ENCODE measurements at regions not wholly inside any gene's neighbourhood (a gene's known extent, or its start where the extent isn't known, plus 50 kb on each side); places are given as distances from the start of the nearest gene placed in this dataset.
"Not testable (repeated sequence)": the region's sequence is repeated elsewhere in the genome, so short reads cannot be mapped to it uniquely, and the experiment has no call there.

DNA sequence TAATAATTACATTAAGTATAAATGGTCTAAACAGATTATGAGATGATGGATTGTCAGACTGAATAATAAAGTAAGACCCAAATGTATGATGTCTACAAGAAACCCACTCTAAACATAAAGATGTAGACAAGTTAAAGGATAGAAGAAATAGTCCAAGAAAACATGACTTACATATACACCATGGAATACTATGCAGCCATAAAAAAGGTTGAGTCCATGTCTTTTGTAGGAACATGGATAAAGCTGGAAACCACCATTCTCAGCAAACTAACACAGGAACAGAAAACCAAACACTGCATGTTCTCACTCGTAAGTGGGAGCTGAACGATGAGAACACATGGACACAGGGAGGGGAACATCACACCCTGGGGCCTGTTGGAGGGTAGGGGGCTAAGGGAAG lies 202.2 kb downstream of the ACTR3B start:
- H2BK15ac ChIP-seq (ENCODE audit: low read length); H3K4me3 ChIP-seq (ENCODE audit: low read length in 2 of 2): not testable (repeated sequence)

GRCh38 chr7:152966189-152966588 lies 206.6 kb downstream of the ACTR3B start:
- Histone ChIP-seq H3K9me3 (replicated peaks in 1 of 2; ENCODE audit: control insufficient read depth in 2 of 2, insufficient read depth in 1 of 2, low read depth in 1 of 2, low read length in 2 of 2) (peaks cover 4 to 7% of the 10 kb centered on the region in 2 donors), H2BK5ac (ENCODE audit: low read length) (no peak overlapping the region), H3K79me1 (ENCODE audit: low read depth, low read length) (no peaks in the 10 kb centered on the region), H2AFZ (ENCODE audit: low read length) (no peak overlapping the region), H3K4me1 (ENCODE audit: control insufficient read depth in 2 of 2, insufficient read depth in 1 of 2, low read depth in 1 of 2, low read length in 2 of 2) (no peaks in the 10 kb centered on the region), H2BK15ac (ENCODE audit: low read length) (no peak overlapping the region), H3K27me3 (ENCODE audit: control insufficient read depth in 3 of 3, insufficient read depth in 3 of 3, low read depth in 1 of 3, low read length in 3 of 3) (no peaks in the 10 kb centered on the region), H4K91ac (ENCODE audit: low read depth, low read length, poor library complexity) (no peak overlapping the region), H3K9ac (ENCODE audit: low read depth, low read length, poor library complexity) (no peak overlapping the region), H3K27ac (replicated peaks; ENCODE audit: low read length) (no peak overlapping the region), H3K36me3 (replicated peaks in 1 of 2; ENCODE audit: control insufficient read depth in 2 of 2, insufficient read depth in 2 of 2, low read length in 2 of 2) (no peaks in the 10 kb centered on the region), H2AK5ac (ENCODE audit: low read depth, low read length) (no peak overlapping the region), H3K4me3 (ENCODE audit: low read length in 2 of 2) (no peak overlapping the region), H3K14ac (ENCODE audit: low read length) (no peak overlapping the region), H3K18ac (ENCODE audit: low read length) (no peak overlapping the region), H3K23ac (ENCODE audit: low read depth, low read length, poor library complexity) (no peak overlapping the region), H2BK120ac (ENCODE audit: low read depth, low read length) (no peak overlapping the region), H4K8ac (ENCODE audit: low read depth, low read length) (no peak overlapping the region), H2BK12ac (ENCODE audit: low read length) (no peak overlapping the region), H3K4ac (ENCODE audit: low read length) (no peak overlapping the region), H3K4me2 (ENCODE audit: insufficient read depth, low read length, poor library complexity, severe bottlenecking) (no peak overlapping the region)
- no CpG with 5 or more reads among the region's 5 CpGs for WGBS, 2 donors (ENCODE audit: extremely low coverage in 2 of 2, insufficient read length in 2 of 2, insufficient replicate concordance in 1 of 2)
- no peak for DNase-seq (ENCODE audit: low spot score)

More for the DNA sequence above, 202.2 kb downstream of the ACTR3B start:
- not testable (repeated sequence) for H3K4me1 ChIP-seq (ENCODE audit: control insufficient read depth in 2 of 2, insufficient read depth in 1 of 2, low read depth in 1 of 2, low read length in 2 of 2); H3K79me1 ChIP-seq (ENCODE audit: low read depth, low read length); H3K14ac ChIP-seq (ENCODE audit: low read length); H2AK5ac ChIP-seq (ENCODE audit: low read depth, low read length); H2BK120ac ChIP-seq (ENCODE audit: low read depth, low read length); H3K18ac ChIP-seq (ENCODE audit: low read length); H3K36me3 ChIP-seq (replicated peaks in 1 of 2; ENCODE audit: control insufficient read depth in 2 of 2, insufficient read depth in 2 of 2, low read length in 2 of 2); H3K27me3 ChIP-seq (ENCODE audit: control insufficient read depth in 3 of 3, insufficient read depth in 3 of 3, low read depth in 1 of 3, low read length in 3 of 3); H3K23ac ChIP-seq (ENCODE audit: low read depth, low read length, poor library complexity); H2BK5ac ChIP-seq (ENCODE audit: low read length); H3K27ac ChIP-seq (replicated peaks; ENCODE audit: low read length); H3K9ac ChIP-seq (ENCODE audit: low read depth, low read length, poor library complexity); H3K4ac ChIP-seq (ENCODE audit: low read length); H2AFZ ChIP-seq (ENCODE audit: low read length); H3K4me2 ChIP-seq (ENCODE audit: insufficient read depth, low read length, poor library complexity, severe bottlenecking); H4K91ac ChIP-seq (ENCODE audit: low read depth, low read length, poor library complexity); H2BK12ac ChIP-seq (ENCODE audit: low read length); H4K8ac ChIP-seq (ENCODE audit: low read depth, low read length); H3K9me3 ChIP-seq (replicated peaks in 1 of 2; ENCODE audit: control insufficient read depth in 2 of 2, insufficient read depth in 1 of 2, low read depth in 1 of 2, low read length in 2 of 2); DNase-seq (ENCODE audit: low spot score)
- WGBS, 2 donors (ENCODE audit: extremely low coverage in 2 of 2, insufficient read length in 2 of 2, insufficient replicate concordance in 1 of 2), result no CpG with 5 or more reads among the region's 2 CpGs

GRCh38 chr7:152967958-152968357 lies 208.4 kb downstream of the ACTR3B start:
- H3K18ac ChIP-seq (ENCODE audit: low read length), result no peak overlapping the region
- no peak overlapping the region for H2BK120ac ChIP-seq (ENCODE audit: low read depth, low read length)
- H2AK5ac ChIP-seq (ENCODE audit: low read depth, low read length), result no peak overlapping the region
- H4K8ac ChIP-seq (ENCODE audit: low read depth, low read length), result no peak overlapping the region
- no peak overlapping the region for H3K4ac ChIP-seq (ENCODE audit: low read length)
- no peaks in the 10 kb centered on the region for H3K36me3 ChIP-seq (replicated peaks in 1 of 2; ENCODE audit: control insufficient read depth in 2 of 2, insufficient read depth in 2 of 2, low read length in 2 of 2)
- no peak overlapping the region for H2BK5ac ChIP-seq (ENCODE audit: low read length)
- no peak overlapping the region for H3K4me2 ChIP-seq (ENCODE audit: insufficient read depth, low read length, poor library complexity, severe bottlenecking)
- no peak overlapping the region for H2BK12ac ChIP-seq (ENCODE audit: low read length)
- no peak overlapping the region for H3K4me3 ChIP-seq (ENCODE audit: low read length in 2 of 2)
- no CpG with 5 or more reads among the region's 1 CpG for WGBS, 2 donors (ENCODE audit: extremely low coverage in 2 of 2, insufficient read length in 2 of 2, insufficient replicate concordance in 1 of 2)
- no peak overlapping the region for H2BK15ac ChIP-seq (ENCODE audit: low read length)
- H4K91ac ChIP-seq (ENCODE audit: low read depth, low read length, poor library complexity), result no peak overlapping the region
- H3K4me1 ChIP-seq (ENCODE audit: control insufficient read depth in 2 of 2, insufficient read depth in 1 of 2, low read depth in 1 of 2, low read length in 2 of 2), result no peaks in the 10 kb centered on the region
- H3K9ac ChIP-seq (ENCODE audit: low read depth, low read length, poor library complexity), result no peak overlapping the region
- H3K27ac ChIP-seq (replicated peaks; ENCODE audit: low read length), result no peak overlapping the region
- H3K79me1 ChIP-seq (ENCODE audit: low read depth, low read length), result no peaks in the 10 kb centered on the region
- H2AFZ ChIP-seq (ENCODE audit: low read length), result no peak overlapping the region
- H3K27me3 ChIP-seq (ENCODE audit: control insufficient read depth in 3 of 3, insufficient read depth in 3 of 3, low read depth in 1 of 3, low read length in 3 of 3), result no peaks in the 10 kb centered on the region
- H3K14ac ChIP-seq (ENCODE audit: low read length), result no peak overlapping the region
- H3K23ac ChIP-seq (ENCODE audit: low read depth, low read length, poor library complexity), result no peak overlapping the region
- peaks cover 4 to 10% of the 10 kb centered on the region in 2 donors for H3K9me3 ChIP-seq (replicated peaks in 1 of 2; ENCODE audit: control insufficient read depth in 2 of 2, insufficient read depth in 1 of 2, low read depth in 1 of 2, low read length in 2 of 2)
- DNase-seq (ENCODE audit: low spot score), result no peak

GRCh38 chr7:152968514-152968913 lies 209.0 kb downstream of the ACTR3B start:
- peaks cover 4 to 10% of the 10 kb centered on the region in 2 donors for H3K9me3 ChIP-seq (replicated peaks in 1 of 2; ENCODE audit: control insufficient read depth in 2 of 2, insufficient read depth in 1 of 2, low read depth in 1 of 2, low read length in 2 of 2)
- H2AFZ ChIP-seq (ENCODE audit: low read length), result no peak overlapping the region
- DNase-seq (ENCODE audit: low spot score), result no peak

More at GRCh38 chr7:152968514-152968913, 209.0 kb downstream of the ACTR3B start:
- no peak overlapping the region for H3K4ac ChIP-seq (ENCODE audit: low read length)
- no peak overlapping the region for H2BK15ac ChIP-seq (ENCODE audit: low read length)
- no peak overlapping the region for H3K4me2 ChIP-seq (ENCODE audit: insufficient read depth, low read length, poor library complexity, severe bottlenecking)
- no peaks in the 10 kb centered on the region for H3K79me1 ChIP-seq (ENCODE audit: low read depth, low read length)
- H2AK5ac ChIP-seq (ENCODE audit: low read depth, low read length), result no peak overlapping the region
- H2BK12ac ChIP-seq (ENCODE audit: low read length), result no peak overlapping the region
- no peak overlapping the region for H2BK5ac ChIP-seq (ENCODE audit: low read length)
- no peak overlapping the region for H3K23ac ChIP-seq (ENCODE audit: low read depth, low read length, poor library complexity)
- H3K18ac ChIP-seq (ENCODE audit: low read length), result no peak overlapping the region
- no peak overlapping the region for H3K14ac ChIP-seq (ENCODE audit: low read length)
- no peaks in the 10 kb centered on the region for H3K36me3 ChIP-seq (replicated peaks in 1 of 2; ENCODE audit: control insufficient read depth in 2 of 2, insufficient read depth in 2 of 2, low read length in 2 of 2)
- no peaks in the 10 kb centered on the region for H3K27me3 ChIP-seq (ENCODE audit: control insufficient read depth in 3 of 3, insufficient read depth in 3 of 3, low read depth in 1 of 3, low read length in 3 of 3)
- no peak overlapping the region for H4K91ac ChIP-seq (ENCODE audit: low read depth, low read length, poor library complexity)
- H3K9ac ChIP-seq (ENCODE audit: low read depth, low read length, poor library complexity), result no peak overlapping the region
- H2BK120ac ChIP-seq (ENCODE audit: low read depth, low read length), result no peak overlapping the region
- H4K8ac ChIP-seq (ENCODE audit: low read depth, low read length), result no peak overlapping the region
- H3K27ac ChIP-seq (replicated peaks; ENCODE audit: low read length), result no peak overlapping the region
- no peaks in the 10 kb centered on the region for H3K4me1 ChIP-seq (ENCODE audit: control insufficient read depth in 2 of 2, insufficient read depth in 1 of 2, low read depth in 1 of 2, low read length in 2 of 2)
- WGBS, 2 donors (ENCODE audit: extremely low coverage in 2 of 2, insufficient read length in 2 of 2, insufficient replicate concordance in 1 of 2), result no CpG with 5 or more reads among the region's 3 CpGs
- no peak overlapping the region for H3K4me3 ChIP-seq (ENCODE audit: low read length in 2 of 2)

Data from neuronal stem cell (in vitro differentiated cells).